GM12892 (cell line): ENCODE measurements at regions not wholly inside any gene's neighbourhood (a gene's known extent, or its start where the extent isn't known, plus 50 kb on each side); places are given as distances from the start of the nearest gene placed in this dataset.

Source experiments
- POLR2A ChIP-seq: IDR thresholded peaks from 2 replicates; pipeline ENCODE4 v1.6.1; 2011; ENCODE audit warnings: low read depth, low read length, control low read depth
- POLR2AphosphoS5 ChIP-seq: IDR thresholded peaks from 2 replicates; pipeline ENCODE4 v1.6.1; 2011; ENCODE audit warnings: low read depth, low read length, control low read depth
- TAF1 ChIP-seq: IDR thresholded peaks from 2 replicates; pipeline ENCODE4 v1.6.1; 2011; ENCODE audit warnings: low read depth, mild to moderate bottlenecking, control low read depth, low read length, borderline replicate concordance

- TF ChIP-seq POLR2A (no peak), TAF1 (no peak), POLR2AphosphoS5 (no peak)
Measured at GRCh38 chr7:32147546-32148268, 77.5 kb upstream of the PDE1C start.
